ENCODE measurements at regions not wholly inside any gene's neighbourhood (a gene's known extent, or its start where the extent isn't known, plus 50 kb on each side); places are given as distances from the start of the nearest gene placed in this dataset.

DNA sequence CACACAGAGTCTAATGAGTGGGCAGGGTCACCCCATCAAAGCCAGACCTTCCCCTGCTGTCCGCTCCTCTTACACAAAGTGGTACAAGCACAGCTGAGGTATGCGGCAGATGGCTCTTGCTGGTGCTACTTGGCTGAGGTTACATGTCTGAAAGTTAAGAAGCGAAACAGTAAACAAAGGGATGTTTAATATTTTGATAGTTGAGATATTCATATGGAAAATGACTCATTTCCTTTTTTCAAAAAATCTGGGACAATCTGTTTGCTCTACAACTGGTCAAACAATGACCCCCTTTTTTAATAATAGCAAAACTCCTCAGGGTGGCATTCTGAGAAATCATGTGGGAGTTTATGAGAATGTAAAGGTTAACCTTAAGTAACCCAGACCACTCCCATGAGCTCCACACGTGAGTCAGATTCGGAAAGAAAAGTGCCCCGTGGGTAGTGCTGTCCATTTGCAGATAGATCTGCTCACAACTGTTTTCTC lies 245.3 kb downstream of the TBXT start:
- no peaks in the 10 kb centered on the region for H3K4me1 ChIP-seq
- no peaks in the 10 kb centered on the region for H3K27me3 ChIP-seq
- H3K9me3 ChIP-seq = no peaks in the 10 kb centered on the region
- H3K36me3 ChIP-seq = no peaks in the 10 kb centered on the region
- TF ChIP-seq, protein P1, sequence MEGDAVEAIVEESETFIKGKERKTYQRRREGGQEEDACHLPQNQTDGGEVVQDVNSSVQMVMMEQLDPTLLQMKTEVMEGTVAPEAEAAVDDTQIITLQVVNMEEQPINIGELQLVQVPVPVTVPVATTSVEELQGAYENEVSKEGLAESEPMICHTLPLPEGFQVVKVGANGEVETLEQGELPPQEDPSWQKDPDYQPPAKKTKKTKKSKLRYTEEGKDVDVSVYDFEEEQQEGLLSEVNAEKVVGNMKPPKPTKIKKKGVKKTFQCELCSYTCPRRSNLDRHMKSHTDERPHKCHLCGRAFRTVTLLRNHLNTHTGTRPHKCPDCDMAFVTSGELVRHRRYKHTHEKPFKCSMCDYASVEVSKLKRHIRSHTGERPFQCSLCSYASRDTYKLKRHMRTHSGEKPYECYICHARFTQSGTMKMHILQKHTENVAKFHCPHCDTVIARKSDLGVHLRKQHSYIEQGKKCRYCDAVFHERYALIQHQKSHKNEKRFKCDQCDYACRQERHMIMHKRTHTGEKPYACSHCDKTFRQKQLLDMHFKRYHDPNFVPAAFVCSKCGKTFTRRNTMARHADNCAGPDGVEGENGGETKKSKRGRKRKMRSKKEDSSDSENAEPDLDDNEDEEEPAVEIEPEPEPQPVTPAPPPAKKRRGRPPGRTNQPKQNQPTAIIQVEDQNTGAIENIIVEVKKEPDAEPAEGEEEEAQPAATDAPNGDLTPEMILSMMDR (IDR thresholded peaks at IDR 0.05) = no peak
- no peak for TF ChIP-seq POLR2A (IDR thresholded peaks at IDR 0.05)
- no peak for DNase-seq
- intact Hi-C loops (cut with DNase I; ENCODE audit: low total_unique reads) = no loop called here
- no peak overlapping the region for H3K4me3 ChIP-seq
- H3K27ac ChIP-seq = no peak overlapping the region

DNA sequence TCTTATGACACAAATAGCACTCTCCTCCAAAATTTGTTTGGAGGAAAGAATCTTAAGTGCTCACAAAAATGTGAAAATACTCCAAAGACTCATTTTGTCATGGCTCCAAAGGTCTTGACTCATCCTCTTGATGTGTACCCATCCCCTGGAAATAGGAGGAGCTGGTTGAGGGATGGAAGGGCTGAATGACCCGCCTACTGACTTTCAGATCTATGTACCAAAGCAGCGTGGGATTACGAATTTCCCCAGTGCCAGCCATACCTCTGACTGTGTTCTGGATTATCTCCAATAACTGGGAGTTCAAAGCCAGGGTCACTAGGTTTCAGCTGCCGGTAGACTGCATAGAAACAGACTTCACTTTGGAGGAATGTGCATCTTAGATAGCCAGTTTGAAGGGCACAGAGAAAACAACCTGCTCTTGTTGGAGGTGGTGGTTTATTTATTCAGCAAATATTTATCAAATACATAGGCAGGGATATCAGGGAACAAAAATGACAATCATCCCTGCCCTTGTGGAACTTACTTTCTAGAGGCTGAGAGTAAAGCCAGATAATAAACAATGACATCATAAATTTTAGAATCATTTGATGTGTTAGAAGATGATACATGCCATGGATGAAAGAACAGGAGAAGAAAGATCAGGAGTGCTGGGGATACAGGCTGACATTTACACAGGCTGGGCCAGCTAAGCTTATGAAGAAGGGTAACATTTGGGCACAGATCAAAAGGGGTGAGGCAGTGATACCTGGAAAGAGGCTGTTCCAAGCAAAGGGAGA lies 246.6 kb downstream of the TBXT start:
- intact Hi-C loops (cut with DNase I; ENCODE audit: low total_unique reads) = no loop called here
- no peak for TF ChIP-seq POLR2A (IDR thresholded peaks at IDR 0.05)
- TF ChIP-seq, protein P1 (IDR thresholded peaks at IDR 0.05) = no peak
- Histone ChIP-seq H3K4me3 (no peak overlapping the region), H3K27me3 (no peaks in the 10 kb centered on the region), H3K4me1 (no peaks in the 10 kb centered on the region), H3K36me3 (no peaks in the 10 kb centered on the region), H3K27ac (no peak overlapping the region), H3K9me3 (no peaks in the 10 kb centered on the region)
- DNase-seq = no peak

DNA sequence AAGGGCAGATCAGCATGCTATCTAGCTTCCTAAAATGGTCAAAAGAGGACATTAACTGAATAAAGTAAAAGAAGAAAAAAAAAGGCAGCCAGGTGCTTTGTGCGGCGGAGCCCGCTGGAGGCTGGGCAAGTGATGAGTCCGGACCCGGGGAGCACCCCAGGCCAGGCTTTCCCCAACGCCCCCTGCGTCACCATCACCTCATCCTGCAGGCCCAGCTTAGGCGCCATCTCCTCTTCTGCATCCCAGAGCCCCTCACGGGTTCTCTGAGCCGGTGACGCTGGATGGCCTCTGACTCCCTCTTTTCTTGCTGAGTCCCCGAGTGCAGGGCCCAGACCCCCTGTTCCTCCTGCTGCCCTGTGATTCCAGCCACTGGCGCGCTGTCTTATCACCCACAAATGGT lies 250.1 kb downstream of the TBXT start:
- intact Hi-C loops (cut with DNase I; ENCODE audit: low total_unique reads) = no loop called here
- Histone ChIP-seq H3K4me1 (no peaks in the 10 kb centered on the region), H3K4me3 (no peak overlapping the region), H3K27ac (no peak overlapping the region), H3K9me3 (no peaks in the 10 kb centered on the region), H3K36me3 (no peaks in the 10 kb centered on the region), H3K27me3 (no peaks in the 10 kb centered on the region)
- no peak for DNase-seq
- TF ChIP-seq, protein P1 (IDR thresholded peaks at IDR 0.05) = no peak
- TF ChIP-seq POLR2A (IDR thresholded peaks at IDR 0.05) = no peak

DNA sequence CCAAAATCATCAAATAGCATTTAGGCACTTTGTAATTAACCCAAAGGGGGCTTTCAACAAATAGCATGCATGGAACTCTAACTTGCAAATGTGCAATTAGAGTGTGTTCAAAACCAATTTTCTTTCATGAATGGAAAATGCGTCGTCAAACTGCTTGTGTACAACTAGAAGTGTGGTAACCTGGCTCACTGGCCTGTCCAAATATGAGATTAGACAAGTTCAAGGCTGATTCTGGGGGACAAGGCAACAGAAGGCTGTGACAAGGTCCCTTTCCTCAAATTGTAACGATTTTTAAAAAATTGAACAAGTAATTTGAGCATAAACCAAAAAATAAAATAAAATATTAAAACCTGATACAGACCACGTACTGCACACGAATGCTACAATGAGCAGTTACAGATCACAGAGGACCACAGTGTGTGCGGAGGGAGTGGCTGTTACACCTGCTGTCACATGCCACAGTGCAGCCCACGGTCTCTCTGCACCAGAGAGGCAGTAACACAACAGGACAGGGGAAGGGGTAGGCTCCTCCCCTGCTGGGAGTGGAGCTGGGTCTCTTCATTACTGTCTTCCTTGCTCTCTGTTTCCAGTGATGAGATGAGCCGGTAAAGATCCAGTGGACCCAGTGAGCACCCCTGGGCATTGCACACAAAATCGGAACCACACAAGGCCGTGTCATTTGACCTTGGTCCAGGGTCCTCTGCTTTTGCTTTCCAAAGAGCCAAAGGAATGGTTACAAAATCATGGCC lies 252.2 kb upstream of the PDE10A start:
- H3K9me3 ChIP-seq = no peaks in the 10 kb centered on the region
- H3K4me1 ChIP-seq = no peaks in the 10 kb centered on the region
- intact Hi-C loops (cut with DNase I; ENCODE audit: low total_unique reads) = no loop called here
- TF ChIP-seq, protein P1 (IDR thresholded peaks at IDR 0.05) = no peak
- no peak for TF ChIP-seq POLR2A (IDR thresholded peaks at IDR 0.05)
- no peak overlapping the region for H3K27ac ChIP-seq
- H3K4me3 ChIP-seq = no peak overlapping the region
- H3K27me3 ChIP-seq = no peaks in the 10 kb centered on the region
- no peak for DNase-seq
- no peaks in the 10 kb centered on the region for H3K36me3 ChIP-seq

Data from uterus (tissue), 3 donors.